Transverse colon (tissue), 4 donors: ENCODE measurements at regions not wholly inside any gene's neighbourhood (a gene's known extent, or its start where the extent isn't known, plus 50 kb on each side); places are given as distances from the start of the nearest gene placed in this dataset.

ENCODE experiments used
- CTCF ChIP-seq, 5 experiments: fragments of 200-600 bp in 3 of 5; fragments of 450-650 bp in 2 of 5; sonication (generic) in 3 of 5; IDR thresholded peaks; 1 replicate in 2 of 5; 2 replicates in 3 of 5; pipeline ENCODE4 v1.5.1; 2016 to 2017; ENCODE audit warnings: antibody characterized with exemption in 5 of 5, inconsistent platforms in 3 of 5, mild to moderate bottlenecking in 2 of 5, moderate library complexity in 1 of 5
- POLR2A ChIP-seq: fragments of 450-650 bp; IDR thresholded peaks from one replicate; pipeline ENCODE4 v1.6.1; 2016; ENCODE audit warnings: antibody characterized with exemption, mild to moderate bottlenecking, moderate library complexity
- POLR2AphosphoS5 ChIP-seq, 3 donors: sonication (generic); formaldehyde crosslinking; IDR thresholded peaks; one replicate each; pipeline ENCODE4 v1.6.1; 2016; ENCODE audit warnings: antibody characterized with exemption in 3 of 3

DNA sequence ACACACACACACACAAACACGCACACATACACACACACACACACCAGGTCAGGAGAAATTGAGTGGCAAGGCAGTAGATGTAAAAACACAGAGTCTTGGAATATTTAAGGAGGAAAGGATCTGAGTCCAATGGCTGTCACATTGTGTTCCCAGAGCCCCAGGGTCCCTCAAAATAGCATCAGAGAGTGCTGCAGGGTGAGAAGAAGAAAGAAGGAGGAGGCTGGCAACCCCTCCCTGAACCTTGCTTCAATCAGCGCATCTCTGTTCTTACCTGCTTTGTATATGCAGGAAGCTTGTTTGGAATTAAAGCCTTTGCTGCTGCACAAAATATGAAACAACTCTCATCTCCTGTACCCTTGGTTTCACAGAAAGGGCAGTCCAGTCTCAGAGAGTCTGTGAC is 406.5 kb downstream of the MIAT start:
- no peak for TF ChIP-seq POLR2A
- TF ChIP-seq CTCF (IDR thresholded peaks at IDR 0.05), result no peak
- no peak for TF ChIP-seq POLR2AphosphoS5 (IDR thresholded peaks at IDR 0.05)
